Liver (tissue), 8 donors: ENCODE measurements at regions not wholly inside any gene's neighbourhood (a gene's known extent, or its start where the extent isn't known, plus 50 kb on each side); places are given as distances from the start of the nearest gene placed in this dataset.

Experiments used
- DNase-seq: peaks from one replicate; pipeline ENCODE4 v3.0.0-alpha.2; 2017; ENCODE audit warnings: low spot score
- H3K27ac ChIP-seq, 2 donors: one replicate each; pipeline ENCODE4 v1.7.0; 2013; ENCODE audit warnings: inconsistent platforms in 2 of 2, low read length in 2 of 2, control low read depth in 1 of 2, low read depth in 1 of 2, mild to moderate bottlenecking in 1 of 2
- H3K27me3 ChIP-seq, 4 donors: one replicate each; pipeline versions ENCODE4 v1.6.1 to v1.7.0; 2013; ENCODE audit warnings: low read length in 3 of 4, inconsistent platforms in 1 of 4, mild to moderate bottlenecking in 1 of 4, moderate library complexity in 1 of 4; ENCODE audit not compliant: control insufficient read depth in 4 of 4, insufficient read depth in 4 of 4
- H3K36me3 ChIP-seq, 4 donors: one replicate each; pipeline versions ENCODE4 v1.6.1 to v1.7.0; 2013; ENCODE audit warnings: low read length in 3 of 4, mild to moderate bottlenecking in 3 of 4, low read depth in 1 of 4, moderate library complexity in 1 of 4; ENCODE audit not compliant: control insufficient read depth in 4 of 4, insufficient read depth in 3 of 4
- H3K4me1 ChIP-seq, 4 donors: one replicate each; pipeline versions ENCODE4 v1.6.1 to v1.7.0; 2013; ENCODE audit warnings: low read length in 3 of 4, mild to moderate bottlenecking in 3 of 4, moderate library complexity in 1 of 4; ENCODE audit not compliant: control insufficient read depth in 4 of 4, insufficient read depth in 4 of 4
- H3K4me3 ChIP-seq, 3 donors: one replicate each; pipeline versions ENCODE4 v1.6.1 to v1.7.0; 2013; ENCODE audit warnings: low read length in 3 of 3, control low read depth in 1 of 3, low read depth in 1 of 3, mild to moderate bottlenecking in 1 of 3
- H3K9ac ChIP-seq, 2 donors: one replicate each; pipeline ENCODE4 v1.7.0; 2013; ENCODE audit warnings: low read length in 2 of 2, mild to moderate bottlenecking in 2 of 2, moderate library complexity in 2 of 2, control low read depth in 1 of 2, low read depth in 1 of 2
- H3K9me3 ChIP-seq, 4 donors: one replicate each; pipeline versions ENCODE4 v1.6.1 to v1.7.0; 2013; ENCODE audit warnings: low read length in 3 of 4; ENCODE audit not compliant: control insufficient read depth in 4 of 4
- ATF3 ChIP-seq: IDR thresholded peaks from 2 replicates; pipeline ENCODE4 v1.6.1; 2016; ENCODE audit warnings: antibody characterized with exemption
- CTCF ChIP-seq: fragments of 150-350 bp; IDR thresholded peaks from 2 replicates; pipeline ENCODE4 v1.5.1; 2017; ENCODE audit warnings: improper control_type of control experiment, low read depth, low read length; ENCODE audit not compliant: missing input control
- EGR1 ChIP-seq, 2 donors: IDR thresholded peaks; 2 replicates each; pipeline ENCODE4 v1.6.1; 2016 to 2018; ENCODE audit warnings: antibody characterized with exemption in 2 of 2, low read depth in 2 of 2
- FOXA1 ChIP-seq: IDR thresholded peaks from 2 replicates; pipeline ENCODE4 v1.6.1; 2016; ENCODE audit warnings: antibody characterized with exemption
- FOXA2 ChIP-seq: IDR thresholded peaks from 2 replicates; pipeline ENCODE4 v1.6.1; 2016; ENCODE audit warnings: antibody characterized with exemption
- GABPA ChIP-seq, 2 donors: IDR thresholded peaks in 1 of 2; conservative IDR thresholded peaks in 1 of 2; 2 replicates each; pipeline ENCODE4 v1.6.1; 2016; ENCODE audit warnings: antibody characterized with exemption in 2 of 2, mild to moderate bottlenecking in 1 of 2, moderate library complexity in 1 of 2
- HNF4A ChIP-seq, 2 donors: conservative IDR thresholded peaks; 2 replicates each; pipeline ENCODE4 v1.6.1; 2016; ENCODE audit warnings: antibody characterized with exemption in 2 of 2, mild to moderate bottlenecking in 2 of 2
- HNF4G ChIP-seq: IDR thresholded peaks from 2 replicates; pipeline ENCODE4 v1.6.1; 2016; ENCODE audit warnings: antibody characterized with exemption
- JUND ChIP-seq, 2 donors: IDR thresholded peaks; 2 replicates each; pipeline ENCODE4 v1.6.1; 2016; ENCODE audit warnings: antibody characterized with exemption in 2 of 2
- MAX ChIP-seq: IDR thresholded peaks from 2 replicates; pipeline ENCODE4 v1.6.1; 2016; ENCODE audit warnings: antibody characterized with exemption
- NR2F2 ChIP-seq: IDR thresholded peaks from 2 replicates; pipeline ENCODE4 v1.6.1; 2016; ENCODE audit warnings: antibody characterized with exemption
- RAD21 ChIP-seq, 2 donors: IDR thresholded peaks; 2 replicates each; pipeline ENCODE4 v1.6.1; 2016; ENCODE audit warnings: antibody characterized with exemption in 2 of 2, mild to moderate bottlenecking in 2 of 2
- REST ChIP-seq: IDR thresholded peaks from 2 replicates; pipeline ENCODE4 v1.6.1; 2016; ENCODE audit warnings: antibody characterized with exemption, mild to moderate bottlenecking
- RXRA ChIP-seq, 2 donors: IDR thresholded peaks; 2 replicates each; pipeline ENCODE4 v1.6.1; 2017 to 2018; ENCODE audit warnings: antibody characterized with exemption in 2 of 2, mild to moderate bottlenecking in 1 of 2
- SP1 ChIP-seq: IDR thresholded peaks from 2 replicates; pipeline ENCODE4 v1.6.1; 2018; ENCODE audit warnings: antibody characterized with exemption, mild to moderate bottlenecking
- TAF1 ChIP-seq: conservative IDR thresholded peaks from 2 replicates; pipeline ENCODE4 v1.6.1; 2016; ENCODE audit warnings: antibody characterized with exemption, mild to moderate bottlenecking
- YY1 ChIP-seq: IDR thresholded peaks from 2 replicates; pipeline ENCODE4 v1.6.1; 2016; ENCODE audit warnings: antibody characterized with exemption, mild to moderate bottlenecking
- ZBTB33 ChIP-seq: IDR thresholded peaks from 2 replicates; pipeline ENCODE4 v1.6.1; 2016; ENCODE audit warnings: antibody characterized with exemption
- WGBS: extraction: QIAGEN DNeasy Blood & Tissue Kit; methylation state at CpG from one replicate; pipeline ENCODE4 v1.1.7; 2013; 5-methylcytosine and 5-hydroxymethylcytosine counted together
- donor health status: healthy.
- donor health status: healthy.
- donor health status: healthy.
- donor health status: healthy.
- donor health status: healthy.

- no peak overlapping the region for H3K27ac ChIP-seq
- DNase-seq = no peak
- no peaks in the 10 kb centered on the region for H3K36me3 ChIP-seq
- no peak overlapping the region for H3K9ac ChIP-seq
- no peaks in the 10 kb centered on the region for H3K9me3 ChIP-seq
- no peak overlapping the region for H3K4me3 ChIP-seq
- no peaks in the 10 kb centered on the region for H3K4me1 ChIP-seq
- H3K27me3 ChIP-seq = peaks cover 0 to 7% (median 0%) of the 10 kb centered on the region in 4 donors
- TF ChIP-seq ATF3 = no peak
- no peak for TF ChIP-seq FOXA1
- no peak for TF ChIP-seq EGR1 (IDR thresholded peaks at IDR 0.05; ENCODE audit: low read depth in 2 of 2)
- WGBS = 30% methylated on average over 7 of the region's 7 CpGs
Measured at GRCh38 chr2:6562771-6563170, 302.9 kb downstream of the CMPK2 start.

GRCh38 chr2:6564326-6564725, 301.4 kb downstream of the CMPK2 start:
- Histone ChIP-seq H3K9me3 (no peaks in the 10 kb centered on the region), H3K36me3 (no peaks in the 10 kb centered on the region), H3K4me3 (no peak overlapping the region), H3K9ac (no peak overlapping the region), H3K27me3 (peaks cover 0 to 7% (median 0%) of the 10 kb centered on the region in 4 donors), H3K4me1 (no peaks in the 10 kb centered on the region), H3K27ac (no peak overlapping the region)
- 89% methylated on average over 1 of the region's 1 CpG for WGBS
- DNase-seq = no peak
- TF ChIP-seq YY1 (no peak), ATF3 (no peak), HNF4A (conservative IDR thresholded peaks at IDR 0.05) (no peak), CTCF (no peak), MAX (no peak), HNF4G (no peak), NR2F2 (no peak), GABPA (IDR thresholded peaks at IDR 0.05 in 1 of 2, conservative IDR thresholded peaks at IDR 0.05 in 1 of 2) (no peak), SP1 (no peak), FOXA2 (no peak), FOXA1 (no peak), RAD21 (IDR thresholded peaks at IDR 0.05) (no peak), TAF1 (no peak), EGR1 (IDR thresholded peaks at IDR 0.05; ENCODE audit: low read depth in 2 of 2) (no peak), REST (no peak), ZBTB33 (no peak), RXRA (IDR thresholded peaks at IDR 0.05) (no peak), JUND (IDR thresholded peaks at IDR 0.05) (no peak)
